22Rv1 (cell line): ENCODE measurements at regions not wholly inside any gene's neighbourhood (a gene's known extent, or its start where the extent isn't known, plus 50 kb on each side); places are given as distances from the start of the nearest gene placed in this dataset.
A peak's percentile ranks its signal among the peaks of the same experiment; 100 is the strongest.

ENCODE experiments used
- H3K27ac ChIP-seq: fragments of 450-650 bp; 2 replicates; pipeline ENCODE4 v1.5.1; 2017
- CTCF ChIP-seq: fragments of 450-650 bp; IDR thresholded peaks from 2 replicates; pipeline ENCODE4 v1.5.1; 2017; ENCODE audit warnings: mild to moderate bottlenecking
- ZFX ChIP-seq: fragments of 450-650 bp; IDR thresholded peaks from 2 replicates; pipeline ENCODE4 v1.6.1; 2017; ENCODE audit warnings: antibody characterized with exemption, borderline replicate concordance

DNA sequence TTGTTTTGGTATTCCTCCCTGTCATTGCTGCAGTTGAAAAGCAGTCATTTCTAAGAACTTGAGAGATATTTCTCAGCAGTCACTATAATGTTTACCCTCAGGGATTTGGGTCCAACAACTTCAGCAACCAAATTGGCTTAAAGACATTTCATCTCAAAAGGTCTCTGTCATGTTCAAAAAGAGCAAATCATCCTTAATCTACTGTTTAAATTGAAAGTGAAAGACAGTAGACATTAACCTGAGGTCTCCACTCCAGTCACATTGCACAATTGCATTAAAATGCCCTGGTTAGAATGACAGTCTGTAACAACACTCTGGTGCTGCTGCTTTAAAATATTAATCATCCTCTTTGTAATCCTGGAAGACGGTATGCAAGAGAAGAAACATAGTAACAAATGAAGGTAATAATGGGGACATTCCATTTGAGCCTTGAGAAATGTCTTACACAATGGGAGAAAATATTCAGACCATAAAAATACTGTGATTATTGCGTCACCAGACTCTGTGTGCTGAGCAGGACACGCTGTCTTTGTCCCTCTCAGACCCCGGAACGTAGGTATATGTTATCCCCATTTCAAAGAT is 90.2 kb upstream of the UNC5C start:
- no peak overlapping the region for H3K27ac ChIP-seq
- TF ChIP-seq CTCF (no peak), ZFX (no peak)

- no peak overlapping the region for H3K27ac ChIP-seq
- TF ChIP-seq ZFX (no peak), CTCF (peak; percentile 60)
Measured at GRCh38 chr4:95637043-95637600, 88.3 kb upstream of the UNC5C start.

GRCh38 chr4:95636061-95636460 is 87.3 kb upstream of the UNC5C start:
- TF ChIP-seq CTCF (no peak), ZFX (no peak)
- H3K27ac ChIP-seq: no peak overlapping the region

DNA sequence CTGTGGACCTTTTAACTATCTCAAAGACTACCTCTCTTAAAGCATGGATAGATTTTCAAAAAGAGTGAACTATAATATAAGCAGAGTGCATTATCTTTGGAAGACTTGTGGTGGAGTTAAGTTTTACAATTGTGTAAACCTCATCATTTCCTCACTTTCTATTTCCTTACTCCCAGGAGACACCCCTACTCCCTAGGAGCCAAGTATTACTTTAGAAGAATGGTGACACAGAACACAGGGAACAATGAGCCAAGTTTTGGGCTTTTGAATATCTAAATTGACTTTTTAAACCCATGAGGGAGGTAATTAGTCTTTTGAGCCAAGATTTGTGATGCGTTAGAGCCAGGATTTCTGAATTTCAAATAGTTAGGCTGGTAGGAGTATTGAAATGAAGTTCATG is 78.9 kb upstream of the UNC5C start:
- no peak overlapping the region for H3K27ac ChIP-seq
- no peak for TF ChIP-seq CTCF

DNA sequence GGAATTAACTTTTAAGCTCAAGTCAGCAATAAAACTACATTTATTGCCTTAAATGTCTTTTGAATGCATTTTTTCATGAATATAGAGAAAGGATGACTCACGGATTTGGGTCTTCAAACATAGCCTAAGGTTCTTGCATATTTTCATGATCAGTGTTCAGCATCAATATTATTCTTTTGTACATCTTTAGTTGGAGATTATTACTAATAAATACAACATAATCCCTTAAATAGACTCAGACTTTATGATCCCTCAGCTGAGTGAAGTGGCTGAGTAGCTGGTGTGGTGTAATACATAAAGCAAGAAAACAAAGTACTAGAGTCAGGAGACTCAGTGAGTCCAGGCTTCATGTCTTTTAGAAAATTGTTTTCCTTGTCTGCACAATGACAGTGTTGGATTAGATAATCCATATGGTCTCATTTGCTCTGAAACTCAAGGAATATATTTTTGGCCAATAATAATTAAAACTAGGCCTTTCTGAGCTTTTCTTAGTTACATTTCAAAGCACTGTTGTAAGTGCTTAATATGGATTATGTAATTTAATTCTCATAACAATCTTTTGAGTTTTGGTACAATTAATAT is 78.3 kb upstream of the UNC5C start:
- no peak overlapping the region for H3K27ac ChIP-seq
- no peak for TF ChIP-seq CTCF
- TF ChIP-seq ZFX: no peak

- TF ChIP-seq CTCF (no peak), ZFX (no peak)
- H3K27ac ChIP-seq: no peak overlapping the region
Measured at GRCh38 chr4:95625020-95625419, 76.2 kb upstream of the UNC5C start.
